Fibroblast of pulmonary artery (primary cell): ENCODE measurements at regions not wholly inside any gene's neighbourhood (a gene's known extent, or its start where the extent isn't known, plus 50 kb on each side); places are given as distances from the start of the nearest gene placed in this dataset.

Source experiments
- DNase-seq: peaks from one replicate; pipeline ENCODE4 v3.0.0-alpha.2; 2010; ENCODE audit warnings: low read depth
- H3K4me3 ChIP-seq: replicated peaks from 2 replicates; pipeline ENCODE4 v1.5.1; 2011; ENCODE audit warnings: low read depth, mild to moderate bottlenecking, control low read depth, low read length, moderate library complexity
- TF ChIP-seq, protein P1 (sequence below): IDR thresholded peaks from 2 replicates; pipeline ENCODE4 v1.5.1; 2011; ENCODE audit warnings: mild to moderate bottlenecking, control low read depth, low read length, inconsistent platforms; ENCODE audit errors: missing control alignments

- TF ChIP-seq, protein P1, sequence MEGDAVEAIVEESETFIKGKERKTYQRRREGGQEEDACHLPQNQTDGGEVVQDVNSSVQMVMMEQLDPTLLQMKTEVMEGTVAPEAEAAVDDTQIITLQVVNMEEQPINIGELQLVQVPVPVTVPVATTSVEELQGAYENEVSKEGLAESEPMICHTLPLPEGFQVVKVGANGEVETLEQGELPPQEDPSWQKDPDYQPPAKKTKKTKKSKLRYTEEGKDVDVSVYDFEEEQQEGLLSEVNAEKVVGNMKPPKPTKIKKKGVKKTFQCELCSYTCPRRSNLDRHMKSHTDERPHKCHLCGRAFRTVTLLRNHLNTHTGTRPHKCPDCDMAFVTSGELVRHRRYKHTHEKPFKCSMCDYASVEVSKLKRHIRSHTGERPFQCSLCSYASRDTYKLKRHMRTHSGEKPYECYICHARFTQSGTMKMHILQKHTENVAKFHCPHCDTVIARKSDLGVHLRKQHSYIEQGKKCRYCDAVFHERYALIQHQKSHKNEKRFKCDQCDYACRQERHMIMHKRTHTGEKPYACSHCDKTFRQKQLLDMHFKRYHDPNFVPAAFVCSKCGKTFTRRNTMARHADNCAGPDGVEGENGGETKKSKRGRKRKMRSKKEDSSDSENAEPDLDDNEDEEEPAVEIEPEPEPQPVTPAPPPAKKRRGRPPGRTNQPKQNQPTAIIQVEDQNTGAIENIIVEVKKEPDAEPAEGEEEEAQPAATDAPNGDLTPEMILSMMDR: no peak
- DNase-seq: peak; percentile 20
- no peak overlapping the region for H3K4me3 ChIP-seq
Observed at GRCh38 chr1:55503663-55504305, 288.6 kb upstream of the USP24 start.

- no peak overlapping the region for H3K4me3 ChIP-seq
- TF ChIP-seq, protein P1: no peak
- no peak for DNase-seq
Observed at GRCh38 chr1:55500601-55501000, 285.4 kb upstream of the USP24 start.

DNA sequence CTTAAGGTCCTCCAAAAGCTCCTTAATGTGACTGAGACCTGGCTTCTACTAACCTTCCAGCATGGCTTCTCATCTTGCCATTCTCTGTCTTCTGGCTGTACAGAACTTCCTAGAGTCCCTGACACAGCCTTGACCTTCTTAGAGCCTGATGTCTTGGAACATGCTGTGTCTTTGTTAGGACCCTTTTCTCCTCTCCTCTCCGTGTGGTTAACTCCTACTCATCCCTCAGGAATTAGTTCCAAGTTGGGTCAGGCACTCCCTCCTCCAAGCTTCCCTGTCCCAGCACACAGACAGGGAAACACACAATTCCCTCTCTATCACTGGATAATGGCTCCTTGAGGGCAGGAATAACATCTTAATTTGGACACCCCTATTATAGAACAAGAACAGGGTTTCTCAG is 275.4 kb upstream of the USP24 start:
- DNase-seq: peak; percentile 37
- TF ChIP-seq, protein P1: no peak
- no peak overlapping the region for H3K4me3 ChIP-seq

DNA sequence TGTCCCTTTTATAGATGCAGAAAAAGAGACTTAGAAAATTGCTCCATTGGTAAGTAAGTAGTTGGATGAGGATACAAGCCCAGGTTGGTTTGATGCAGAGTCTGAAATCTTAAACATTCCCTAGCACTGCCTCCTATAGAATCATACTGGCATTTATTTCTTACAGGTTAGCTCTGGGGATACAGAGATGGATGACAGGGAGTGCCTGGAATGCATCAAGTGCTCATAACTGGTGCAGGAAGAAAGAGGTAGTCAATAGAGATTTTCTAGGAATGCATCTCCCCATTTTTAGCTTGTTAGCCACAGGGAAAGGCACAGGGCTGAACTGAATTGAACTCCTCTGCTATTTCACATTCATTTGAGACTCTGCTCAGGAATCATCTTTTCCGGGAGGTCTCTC is 269.0 kb upstream of the USP24 start:
- TF ChIP-seq, protein P1: no peak
- H3K4me3 ChIP-seq: no peak overlapping the region
- DNase-seq: no peak

DNA sequence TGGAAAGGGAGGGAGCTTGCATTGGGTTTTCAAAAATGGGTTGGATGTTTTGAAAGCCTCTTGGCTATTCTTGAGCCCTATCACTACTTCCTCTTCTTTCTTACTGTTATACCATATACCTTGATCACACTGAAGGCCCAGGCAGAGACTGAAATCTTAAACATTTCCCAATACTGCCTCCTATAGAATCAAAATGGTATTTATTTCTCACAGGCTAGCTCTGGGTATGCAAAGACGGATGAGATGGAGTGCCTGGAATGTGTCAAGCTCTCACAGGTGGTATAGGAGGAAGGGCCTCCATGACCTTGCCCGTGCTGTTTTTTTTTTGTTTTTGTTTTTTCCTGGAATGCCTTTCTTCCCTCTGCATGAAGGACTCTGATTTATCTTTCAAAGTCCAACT is 268.4 kb upstream of the USP24 start:
- no peak overlapping the region for H3K4me3 ChIP-seq
- DNase-seq: no peak
- TF ChIP-seq, protein P1: no peak

DNA sequence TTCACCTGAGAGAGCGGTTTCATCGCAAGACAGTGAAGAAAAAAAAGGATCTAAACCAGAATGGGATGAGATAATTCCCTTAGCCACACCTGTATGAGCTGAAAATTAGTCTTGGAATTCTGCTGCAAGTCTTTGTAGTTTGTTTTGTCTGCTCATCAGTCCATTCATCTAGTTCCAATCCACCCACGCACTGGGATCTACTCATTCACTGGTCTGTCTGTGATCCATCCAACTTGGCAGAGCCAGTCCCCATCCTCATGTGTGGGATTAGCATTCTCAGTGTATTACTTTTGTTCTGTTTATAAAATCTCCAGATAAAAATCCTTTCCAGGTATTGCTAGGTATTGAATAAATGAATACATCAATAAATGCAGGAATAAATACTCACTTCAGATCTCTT is 266.5 kb upstream of the USP24 start:
- DNase-seq: no peak
- no peak overlapping the region for H3K4me3 ChIP-seq
- TF ChIP-seq, protein P1: no peak

DNA sequence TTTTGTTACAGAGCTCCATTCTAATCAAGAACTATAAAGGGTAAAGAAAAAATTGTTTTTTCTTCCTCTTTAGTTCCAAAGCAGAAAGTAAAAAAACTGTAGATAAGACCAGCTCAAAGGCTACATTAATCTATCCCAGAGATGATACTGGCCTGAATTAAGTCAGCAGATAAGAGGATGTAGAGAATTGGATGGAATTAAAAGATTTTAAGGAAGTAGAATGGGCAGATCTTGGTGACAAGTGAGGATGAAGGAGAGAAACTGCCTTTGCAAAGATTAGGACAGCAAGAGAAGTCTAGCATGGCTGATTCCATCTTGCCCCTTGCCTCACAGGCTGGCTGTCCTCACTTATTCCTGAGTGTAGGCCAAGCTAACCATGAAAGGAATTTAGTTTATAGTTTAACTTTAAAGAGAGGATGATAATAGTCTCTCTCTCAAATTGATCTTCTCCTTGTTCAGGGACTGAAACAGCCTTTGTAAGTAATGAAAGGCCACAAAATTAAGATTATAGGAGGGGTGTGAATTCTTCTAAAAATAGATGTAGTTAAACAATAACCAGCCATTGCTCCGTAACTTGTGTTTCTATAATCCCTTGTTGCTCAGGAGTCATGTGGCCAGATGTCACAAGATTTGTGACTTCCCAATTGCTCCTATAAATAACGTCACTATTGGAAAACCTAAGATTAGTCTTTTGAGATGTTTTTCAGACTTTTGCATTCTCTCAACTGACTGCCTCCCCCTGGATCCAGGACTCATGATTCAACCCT is 265.0 kb upstream of the USP24 start:
- DNase-seq: no peak
- no peak overlapping the region for H3K4me3 ChIP-seq

More for the DNA sequence above, 265.0 kb upstream of the USP24 start:
- TF ChIP-seq, protein P1: no peak
